ENCODE measurements at regions not wholly inside any gene's neighbourhood (a gene's known extent, or its start where the extent isn't known, plus 50 kb on each side); places are given as distances from the start of the nearest gene placed in this dataset.

- no peak for DNase-seq (ENCODE audit: extremely low read depth in 1 of 2, low read depth in 1 of 2)
Observed at GRCh38 chr2:40886100-40886499, 434.2 kb upstream of the SLC8A1 start.

- no peak for DNase-seq (ENCODE audit: extremely low read depth in 1 of 2, low read depth in 1 of 2)
Observed at GRCh38 chr2:40886655-40887054, 434.8 kb upstream of the SLC8A1 start.

GRCh38 chr2:40896358-40896757 is 444.5 kb upstream of the SLC8A1 start:
- no peak for DNase-seq (ENCODE audit: extremely low read depth in 1 of 2, low read depth in 1 of 2)

GRCh38 chr2:40914666-40915065 is 462.8 kb upstream of the SLC8A1 start:
- no peak for DNase-seq (ENCODE audit: extremely low read depth in 1 of 2, low read depth in 1 of 2)

DNA sequence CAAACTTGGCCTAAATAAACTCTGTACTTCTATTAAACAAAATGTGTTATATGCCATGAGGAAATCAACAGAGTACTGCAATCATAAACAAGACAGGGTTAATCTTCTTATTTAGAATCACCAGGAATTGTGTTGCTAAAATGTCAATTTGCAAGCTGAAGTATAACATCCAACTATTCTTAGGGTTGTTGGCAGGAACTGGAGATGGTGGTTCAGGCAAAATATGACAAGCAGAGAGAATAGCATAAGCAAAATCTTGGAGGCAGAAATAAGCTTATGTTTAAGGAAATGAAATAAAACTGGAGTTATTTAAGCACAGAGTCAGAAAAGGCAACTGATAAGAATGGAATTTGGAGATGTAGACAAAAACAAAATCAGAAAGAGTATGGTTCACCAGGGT is 463.8 kb upstream of the SLC8A1 start:
- DNase-seq (ENCODE audit: extremely low read depth in 1 of 2, low read depth in 1 of 2), result no peak

- DNase-seq (ENCODE audit: extremely low read depth in 1 of 2, low read depth in 1 of 2), result no peak
Observed at GRCh38 chr2:40935349-40935748, 483.5 kb upstream of the SLC8A1 start.

DNA sequence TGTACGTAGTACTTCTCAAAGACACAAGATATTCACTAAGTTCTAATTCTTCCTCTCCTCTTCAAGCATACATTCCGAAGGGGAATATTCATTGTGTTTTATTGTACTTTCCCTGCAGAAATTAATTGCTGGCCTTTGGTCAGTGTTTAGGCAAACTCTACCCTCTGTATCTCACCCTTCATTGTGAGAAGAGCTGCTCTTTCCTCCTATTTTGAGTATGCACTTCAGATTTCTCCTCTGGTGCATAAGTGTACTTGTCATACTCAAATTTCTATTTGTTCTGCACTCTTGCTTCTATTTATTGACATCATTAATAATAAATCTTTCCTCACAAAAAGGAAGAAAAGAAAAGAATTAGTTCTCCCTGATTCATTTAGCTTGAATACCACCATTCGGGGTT is 485.4 kb upstream of the SLC8A1 start:
- no peak for DNase-seq (ENCODE audit: extremely low read depth in 1 of 2, low read depth in 1 of 2)

DNA sequence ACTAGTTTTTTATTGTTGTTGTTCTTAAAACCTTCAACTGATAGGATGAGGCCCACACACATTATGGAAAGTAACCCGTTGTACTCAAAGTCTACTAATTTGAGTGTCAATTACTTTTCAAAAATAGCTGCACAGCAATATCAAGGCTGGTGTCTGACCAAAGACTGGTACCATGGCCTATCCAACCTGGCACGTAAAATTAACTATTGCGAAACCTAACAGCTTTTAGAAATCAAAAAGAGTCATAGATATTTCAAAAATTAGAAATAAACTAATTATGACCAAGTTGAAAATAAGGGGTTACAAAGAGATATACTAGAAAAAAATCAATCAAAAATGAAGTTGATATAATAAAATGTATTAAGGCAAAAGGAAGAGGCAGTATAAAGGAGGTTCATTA is 501.5 kb upstream of the SLC8A1 start:
- no peak for DNase-seq (ENCODE audit: extremely low read depth in 1 of 2, low read depth in 1 of 2)

DNA sequence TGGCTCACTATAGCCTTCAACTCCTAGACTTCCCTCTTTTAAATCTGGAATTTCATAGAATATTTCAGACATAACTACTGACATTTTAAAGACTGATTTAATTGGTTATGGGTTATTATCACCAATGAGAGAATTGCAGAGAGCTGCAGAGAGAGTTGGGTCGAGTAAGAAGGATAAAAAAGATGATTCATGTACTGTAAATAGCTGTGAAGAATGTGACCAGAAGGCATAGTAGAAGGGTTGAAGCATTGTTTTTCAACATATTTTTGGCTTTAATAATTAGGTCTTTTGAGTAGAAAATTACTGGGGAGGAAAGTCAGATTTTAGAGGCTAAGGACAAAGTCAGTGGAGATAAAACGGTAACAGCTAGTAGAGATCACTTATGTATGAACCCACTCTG is 503.2 kb upstream of the SLC8A1 start:
- no peak for DNase-seq (ENCODE audit: extremely low read depth in 1 of 2, low read depth in 1 of 2)

GRCh38 chr2:40955635-40956034 is 503.7 kb upstream of the SLC8A1 start:
- no peak for DNase-seq (ENCODE audit: extremely low read depth in 1 of 2, low read depth in 1 of 2)

- no peak for DNase-seq (ENCODE audit: extremely low read depth in 1 of 2, low read depth in 1 of 2)
Observed at GRCh38 chr2:40957508-40957907, 505.6 kb upstream of the SLC8A1 start.

DNA sequence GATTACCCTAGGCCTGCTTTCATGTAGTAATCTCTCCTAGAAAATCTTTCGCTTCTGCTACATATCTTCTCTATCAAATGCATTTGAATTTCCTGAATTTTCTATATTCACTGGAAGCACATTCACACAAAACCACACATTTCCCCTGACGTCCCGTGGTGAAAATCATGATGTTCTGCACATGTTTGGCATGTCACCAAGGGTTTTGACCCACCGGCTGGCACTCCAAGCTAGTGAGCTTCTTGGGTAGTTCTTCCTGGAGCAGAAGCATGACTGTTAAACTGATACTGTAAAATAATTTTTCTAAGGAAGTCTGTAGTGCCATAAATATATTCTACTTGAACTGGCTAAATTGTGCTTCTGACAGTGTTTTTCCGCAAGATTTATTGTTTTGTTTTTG is 510.1 kb upstream of the SLC8A1 start:
- no peak for DNase-seq (ENCODE audit: extremely low read depth in 1 of 2, low read depth in 1 of 2)

- no peak for DNase-seq (ENCODE audit: extremely low read depth in 1 of 2, low read depth in 1 of 2)
Observed at GRCh38 chr2:40964509-40965250, 512.8 kb upstream of the SLC8A1 start.

- DNase-seq (ENCODE audit: extremely low read depth in 1 of 2, low read depth in 1 of 2), result no peak
Observed at GRCh38 chr2:40967451-40967850, 515.6 kb upstream of the SLC8A1 start.

GRCh38 chr2:40975151-40975550 is 523.3 kb upstream of the SLC8A1 start:
- DNase-seq (ENCODE audit: extremely low read depth in 1 of 2, low read depth in 1 of 2), result no peak

GRCh38 chr2:40997362-40997761 is 545.5 kb upstream of the SLC8A1 start:
- no peak for DNase-seq (ENCODE audit: extremely low read depth in 1 of 2, low read depth in 1 of 2)

GRCh38 chr2:41000374-41000773 is 548.5 kb upstream of the SLC8A1 start:
- no peak for DNase-seq (ENCODE audit: extremely low read depth in 1 of 2, low read depth in 1 of 2)

GRCh38 chr2:41000906-41001305 is 549.0 kb upstream of the SLC8A1 start:
- no peak for DNase-seq (ENCODE audit: extremely low read depth in 1 of 2, low read depth in 1 of 2)

GRCh38 chr2:41004700-41005099 is 552.8 kb upstream of the SLC8A1 start:
- DNase-seq (ENCODE audit: extremely low read depth in 1 of 2, low read depth in 1 of 2), result no peak

DNA sequence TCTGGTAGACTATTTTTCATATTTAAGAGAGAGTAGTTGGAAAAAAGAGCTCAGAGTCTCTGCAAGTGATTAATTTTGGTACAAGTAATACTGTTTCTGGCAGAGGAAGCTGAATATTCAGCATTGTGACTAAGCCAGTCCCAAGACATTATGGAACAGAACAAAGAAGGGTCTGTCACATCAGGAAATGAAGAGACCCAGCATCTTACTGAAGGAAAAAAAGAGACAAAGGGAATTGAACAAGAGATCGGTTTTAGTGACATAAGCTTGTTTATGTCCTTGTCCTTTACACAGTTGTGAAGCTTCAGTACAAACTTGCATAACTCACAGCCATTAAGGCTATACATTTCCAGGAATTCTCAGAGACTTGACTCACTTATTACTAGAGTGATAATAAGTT is 568.5 kb upstream of the SLC8A1 start:
- DNase-seq (ENCODE audit: extremely low read depth in 1 of 2, low read depth in 1 of 2), result no peak

- DNase-seq (ENCODE audit: extremely low read depth in 1 of 2, low read depth in 1 of 2), result no peak
Observed at GRCh38 chr2:41024816-41025215, 572.9 kb upstream of the SLC8A1 start.

- no peak for DNase-seq (ENCODE audit: extremely low read depth in 1 of 2, low read depth in 1 of 2)
Observed at GRCh38 chr2:41026613-41027012, 574.7 kb upstream of the SLC8A1 start.

GRCh38 chr2:41027095-41027494 is 575.2 kb upstream of the SLC8A1 start:
- no peak for DNase-seq (ENCODE audit: extremely low read depth in 1 of 2, low read depth in 1 of 2)
